Thyroid gland (tissue), 4 donors: ENCODE measurements at regions not wholly inside any gene's neighbourhood (a gene's known extent, or its start where the extent isn't known, plus 50 kb on each side); places are given as distances from the start of the nearest gene placed in this dataset.

Experiments used
- CTCF ChIP-seq, 6 experiments: fragments of 200-600 bp in 3 of 6; fragments of 450-650 bp in 3 of 6; sonication (generic) in 3 of 6; IDR thresholded peaks; one replicate each; pipeline ENCODE4 v1.5.1; 2016 to 2019; ENCODE audit warnings: antibody characterized with exemption in 6 of 6, mild to moderate bottlenecking in 2 of 6, inconsistent platforms in 1 of 6, moderate library complexity in 1 of 6
- POLR2A ChIP-seq, 2 donors: fragments of 450-650 bp; IDR thresholded peaks; one replicate each; pipeline ENCODE4 v1.6.1; 2017; ENCODE audit warnings: antibody characterized with exemption in 2 of 2, mild to moderate bottlenecking in 2 of 2, moderate library complexity in 1 of 2

GRCh38 chr12:3381059-3382047 is 109.7 kb upstream of the PRMT8 start:
- TF ChIP-seq POLR2A (IDR thresholded peaks at IDR 0.05) (no peak), CTCF (IDR thresholded peaks at IDR 0.05) (no peak)
